Kidney (tissue), 13 donors: ENCODE measurements at regions not wholly inside any gene's neighbourhood (a gene's known extent, or its start where the extent isn't known, plus 50 kb on each side); places are given as distances from the start of the nearest gene placed in this dataset.
A peak's percentile ranks its signal among the peaks of the same experiment; 100 is the strongest.

ENCODE experiments used
- DNase-seq, 5 donors: peaks; one replicate each; pipeline ENCODE4 v3.0.0-alpha.2; 2013 to 2020
- FAIRE-seq: peaks from 2 replicates; lab custom pipeline; 2012; peaks lifted over from hg19 to GRCh38; lab: Jason Lieb, UNC
- H3K27ac ChIP-seq, 2 donors: one replicate each; pipeline ENCODE4 v1.7.0; 2013; ENCODE audit warnings: low read depth in 2 of 2, low read length in 2 of 2, inconsistent platforms in 1 of 2
- H3K27me3 ChIP-seq: one replicate; pipeline ENCODE4 v1.7.1; 2013; ENCODE audit warnings: low read length, inconsistent platforms; ENCODE audit not compliant: control insufficient read depth, insufficient read depth
- H3K36me3 ChIP-seq, 3 donors: one replicate each; pipeline versions ENCODE4 v1.7.0 to v1.7.1; 2013; ENCODE audit warnings: low read length in 3 of 3, control low read depth in 1 of 3, inconsistent platforms in 1 of 3; ENCODE audit not compliant: insufficient read depth in 3 of 3, control insufficient read depth in 2 of 3
- H3K4me1 ChIP-seq, 3 donors: one replicate each; pipeline versions ENCODE4 v1.7.0 to v1.7.1; 2013; ENCODE audit warnings: low read length in 3 of 3, inconsistent platforms in 1 of 3, low read depth in 1 of 3; ENCODE audit not compliant: control insufficient read depth in 2 of 3, insufficient read depth in 2 of 3
- H3K4me3 ChIP-seq, 3 donors: one replicate each; pipeline versions ENCODE4 v1.7.0 to v1.8.1; 2013; ENCODE audit warnings: low read length in 3 of 3, control low read depth in 1 of 3, inconsistent platforms in 1 of 3
- H3K9ac ChIP-seq, 3 donors: one replicate each; pipeline versions ENCODE4 v1.7.0 to v1.7.1; 2013; ENCODE audit warnings: low read length in 3 of 3, control low read depth in 1 of 3, inconsistent platforms in 1 of 3
- H3K9me3 ChIP-seq, 3 donors: one replicate each; pipeline versions ENCODE4 v1.7.0 to v1.7.1; 2013; ENCODE audit warnings: low read length in 3 of 3, control low read depth in 1 of 3, inconsistent platforms in 1 of 3; ENCODE audit not compliant: control insufficient read depth in 2 of 3, insufficient read depth in 1 of 3
- intact Hi-C: fragments of 100-400 bp; cut with DNase I; formaldehyde crosslinking; loops from one replicate; pipeline ENCODE4 v1.11.1; 2022
- TF ChIP-seq, protein P1 (sequence below): IDR thresholded peaks from 3 replicates; pipeline ENCODE4 v1.5.1; 2012; ENCODE audit warnings: mild to moderate bottlenecking, moderate library complexity, borderline replicate concordance; ENCODE audit not compliant: insufficient read depth; ENCODE audit errors: extremely low read depth
- donor health status: control.
- donor health status: control.
- donor health status: control.
- donor health status: control.
- donor health status: control.
- donor health status: DM: yes; HTN: yes; CAD: no.
- donor health status: Normal renal cell carcinoma (clear cell type).

GRCh38 chr6:84515067-84515466 is 249.3 kb downstream of the TBX18 start:
- TF ChIP-seq, protein P1, sequence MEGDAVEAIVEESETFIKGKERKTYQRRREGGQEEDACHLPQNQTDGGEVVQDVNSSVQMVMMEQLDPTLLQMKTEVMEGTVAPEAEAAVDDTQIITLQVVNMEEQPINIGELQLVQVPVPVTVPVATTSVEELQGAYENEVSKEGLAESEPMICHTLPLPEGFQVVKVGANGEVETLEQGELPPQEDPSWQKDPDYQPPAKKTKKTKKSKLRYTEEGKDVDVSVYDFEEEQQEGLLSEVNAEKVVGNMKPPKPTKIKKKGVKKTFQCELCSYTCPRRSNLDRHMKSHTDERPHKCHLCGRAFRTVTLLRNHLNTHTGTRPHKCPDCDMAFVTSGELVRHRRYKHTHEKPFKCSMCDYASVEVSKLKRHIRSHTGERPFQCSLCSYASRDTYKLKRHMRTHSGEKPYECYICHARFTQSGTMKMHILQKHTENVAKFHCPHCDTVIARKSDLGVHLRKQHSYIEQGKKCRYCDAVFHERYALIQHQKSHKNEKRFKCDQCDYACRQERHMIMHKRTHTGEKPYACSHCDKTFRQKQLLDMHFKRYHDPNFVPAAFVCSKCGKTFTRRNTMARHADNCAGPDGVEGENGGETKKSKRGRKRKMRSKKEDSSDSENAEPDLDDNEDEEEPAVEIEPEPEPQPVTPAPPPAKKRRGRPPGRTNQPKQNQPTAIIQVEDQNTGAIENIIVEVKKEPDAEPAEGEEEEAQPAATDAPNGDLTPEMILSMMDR: no peak
- no peak for FAIRE-seq
- no peaks in the 10 kb centered on the region for H3K36me3 ChIP-seq

GRCh38 chr6:84514089-84514971 is 250.1 kb downstream of the TBX18 start:
- intact Hi-C loops: no loop called here
- Histone ChIP-seq H3K27ac (no peak overlapping the region), H3K36me3 (no peaks in the 10 kb centered on the region), H3K9me3 (no peaks in the 10 kb centered on the region), H3K4me1 (no peaks in the 10 kb centered on the region), H3K4me3 (no peak overlapping the region), H3K9ac (no peak overlapping the region), H3K27me3 (no peaks in the 10 kb centered on the region)
- FAIRE-seq (no peak), DNase-seq (peak in 1 of 5 donors; percentile 12)
- TF ChIP-seq, protein P1: no peak

More at GRCh38 chr6:84515067-84515466, 249.3 kb downstream of the TBX18 start:
- Histone ChIP-seq H3K9me3 (no peaks in the 10 kb centered on the region), H3K27ac (no peak overlapping the region), H3K27me3 (no peaks in the 10 kb centered on the region), H3K4me3 (no peak overlapping the region), H3K9ac (no peak overlapping the region), H3K4me1 (no peaks in the 10 kb centered on the region)
- intact Hi-C loops: no loop called here
- peak in 1 of 5 donors; percentile 13 for DNase-seq

DNA sequence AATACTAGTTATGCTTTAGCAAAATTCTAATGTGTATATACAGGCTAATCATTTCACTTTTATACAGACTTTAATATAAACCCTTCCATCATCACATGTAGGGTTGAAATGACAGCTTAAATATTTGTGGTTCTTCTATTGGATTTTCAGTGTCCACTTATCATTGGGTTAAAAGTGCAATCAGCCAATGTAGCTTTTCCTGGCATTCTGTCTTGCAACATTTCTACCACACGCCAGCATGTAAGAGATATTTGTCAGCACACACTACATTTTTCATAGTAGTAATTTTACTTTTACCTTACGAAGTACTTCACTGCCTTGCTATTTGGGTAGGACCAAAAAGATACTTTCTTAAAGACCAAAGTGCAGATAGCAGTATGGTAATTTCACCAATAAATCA is 252.0 kb downstream of the TBX18 start:
- Histone ChIP-seq H3K36me3 (no peaks in the 10 kb centered on the region), H3K9me3 (no peaks in the 10 kb centered on the region), H3K4me3 (no peak overlapping the region), H3K27ac (no peak overlapping the region), H3K4me1 (no peaks in the 10 kb centered on the region), H3K9ac (no peak overlapping the region), H3K27me3 (no peaks in the 10 kb centered on the region)
- DNase-seq (no peak), FAIRE-seq (no peak)
- TF ChIP-seq, protein P1: no peak
- intact Hi-C loops: no loop called here
